IPS-NIHi11 (cell line): ENCODE measurements at regions not wholly inside any gene's neighbourhood (a gene's known extent, or its start where the extent isn't known, plus 50 kb on each side); places are given as distances from the start of the nearest gene placed in this dataset.
"Not testable (repeated sequence)": the region's sequence is repeated elsewhere in the genome, so short reads cannot be mapped to it uniquely, and the experiment has no call there.

ENCODE experiments used
- DNase-seq: peaks from one replicate; pipeline ENCODE4 v3.0.0; 2012; ENCODE audit warnings: mixed read lengths, low spot score

DNA sequence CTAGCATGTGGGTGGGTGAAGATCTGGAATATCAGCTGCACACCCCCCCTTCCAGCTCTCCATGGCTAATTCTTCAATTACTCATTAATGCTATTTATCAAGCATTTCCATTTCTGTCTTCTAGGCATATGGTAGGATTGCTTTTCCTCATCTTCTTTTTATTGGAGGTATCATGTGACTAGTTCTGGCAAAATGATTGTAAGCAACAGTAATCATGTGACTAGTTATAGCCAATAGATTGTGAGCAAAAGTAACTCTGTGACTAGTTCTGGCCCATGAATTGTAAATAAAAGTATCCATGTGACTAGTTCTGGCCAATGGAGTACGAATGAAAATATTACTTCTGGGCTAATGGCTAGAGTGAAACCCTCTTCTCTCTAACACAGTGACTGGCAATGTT is 107.0 kb upstream of the TMEM132E start:
- no peak for DNase-seq

DNA sequence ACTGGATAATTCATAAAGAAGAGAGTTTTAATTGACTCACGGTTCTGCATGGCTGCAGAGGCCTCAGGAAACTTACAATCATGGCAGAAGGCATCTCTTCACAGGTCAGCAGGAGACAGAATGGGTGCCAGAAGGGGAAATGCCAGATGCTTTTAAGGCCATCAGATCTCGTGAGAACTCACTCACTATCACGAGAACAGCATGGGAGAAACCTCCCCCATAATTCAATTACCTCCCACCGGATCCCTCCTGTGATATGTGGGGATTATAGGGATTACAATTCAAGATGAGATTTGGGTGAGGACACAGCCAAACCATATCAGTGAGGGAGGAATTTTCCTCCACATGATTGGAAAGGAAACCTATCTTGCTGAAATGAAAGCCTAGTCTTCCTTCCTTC is 108.1 kb upstream of the TMEM132E start:
- not testable (repeated sequence) for DNase-seq

DNA sequence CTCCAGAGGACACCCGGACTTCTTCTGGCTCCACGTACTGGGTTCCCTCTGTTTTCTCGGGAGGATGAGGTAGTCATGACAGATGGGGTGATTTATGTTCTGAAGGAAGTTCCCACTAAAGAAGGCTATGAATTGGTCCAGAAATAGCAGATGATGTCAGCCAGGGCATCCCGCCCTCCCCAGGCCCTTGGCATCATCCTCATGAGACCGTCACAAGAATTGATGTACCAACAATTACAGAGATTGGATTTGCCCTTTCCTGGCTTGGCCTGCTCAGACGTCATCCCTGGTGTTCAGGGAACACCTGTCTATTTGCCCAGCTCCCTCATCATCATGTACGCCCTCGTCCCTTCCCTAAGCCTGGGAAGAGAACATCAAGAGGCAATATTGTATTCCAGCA is 102.8 kb upstream of the CCL1 start:
- DNase-seq: no peak

DNA sequence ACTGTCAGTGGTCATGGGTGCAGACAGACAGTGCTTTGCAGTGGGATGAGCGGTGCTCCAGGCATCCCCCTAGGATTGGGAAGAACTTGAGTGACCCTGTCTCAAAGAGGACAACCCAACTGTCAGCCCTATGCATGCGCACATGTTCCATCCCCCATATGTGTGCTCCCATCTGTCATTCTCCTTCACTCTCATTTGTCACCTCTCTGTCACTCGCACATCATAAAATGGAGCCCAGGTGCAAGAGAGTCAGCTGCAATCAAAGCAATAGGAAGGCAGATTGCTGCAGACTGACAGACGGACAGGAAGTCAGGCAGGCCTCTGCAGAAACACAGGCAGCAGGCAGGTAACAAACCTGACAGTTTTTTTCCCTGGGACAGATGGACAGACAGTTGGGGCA is 101.8 kb upstream of the CCL1 start:
- DNase-seq: no peak

DNA sequence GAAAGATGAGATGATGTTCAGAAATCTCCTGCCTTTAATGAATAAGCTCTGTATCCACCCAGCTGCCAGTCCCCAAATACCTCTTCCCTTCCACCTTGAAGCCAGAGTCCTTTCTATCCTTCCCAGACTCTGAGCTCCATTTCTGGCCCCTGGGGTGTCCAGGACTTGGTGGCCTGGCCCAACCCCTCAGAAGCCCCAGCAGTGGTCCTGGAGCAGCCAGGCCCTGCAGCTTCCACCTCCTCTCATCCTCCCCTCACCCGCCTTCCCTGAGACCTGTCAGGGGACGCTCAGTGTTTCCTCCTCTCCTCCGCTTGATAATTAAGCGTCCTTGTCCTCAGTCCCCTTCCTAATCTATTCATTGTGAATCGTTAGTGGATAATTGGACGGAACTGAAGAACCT is 95.2 kb upstream of the CCL1 start:
- no peak for DNase-seq

DNA sequence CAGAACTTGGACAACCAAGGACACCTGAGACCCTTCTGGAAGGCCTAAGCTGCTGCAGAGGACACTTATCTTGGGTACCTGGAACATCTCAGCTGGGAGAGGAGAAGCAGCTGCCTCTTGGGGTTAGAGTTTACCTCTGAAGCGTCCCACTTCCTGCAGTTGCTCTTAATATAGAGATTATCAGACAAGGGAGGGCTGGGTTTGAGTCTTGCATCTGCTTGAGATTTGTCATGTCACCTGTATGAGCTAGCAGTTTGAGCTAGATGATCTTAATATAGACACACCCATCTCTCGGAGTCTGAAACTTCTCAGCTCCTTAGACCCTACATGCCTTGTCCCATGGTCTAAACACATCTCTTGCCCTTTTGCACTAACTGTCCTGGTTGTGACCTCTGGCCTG is 93.1 kb upstream of the CCL1 start:
- DNase-seq: no peak

DNA sequence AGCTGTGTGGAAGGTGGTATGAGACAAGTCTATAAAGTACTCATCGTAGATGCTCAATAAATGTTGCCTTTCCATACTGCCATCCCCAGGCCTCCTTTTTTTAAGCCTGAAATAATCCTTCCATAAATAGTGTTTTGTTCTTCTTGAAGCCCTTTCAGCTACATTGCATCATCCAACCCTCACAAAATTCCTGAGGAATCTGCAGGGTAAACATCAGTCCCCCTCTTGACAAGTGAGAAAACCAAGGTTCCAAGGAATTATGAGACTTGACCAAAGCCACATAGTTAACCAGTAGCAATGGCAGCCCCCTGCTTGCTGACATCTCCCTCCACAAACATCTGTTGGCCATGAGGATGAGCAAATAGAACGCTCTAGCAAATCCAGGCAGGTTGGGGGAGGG is 89.7 kb upstream of the CCL1 start:
- no peak for DNase-seq

DNA sequence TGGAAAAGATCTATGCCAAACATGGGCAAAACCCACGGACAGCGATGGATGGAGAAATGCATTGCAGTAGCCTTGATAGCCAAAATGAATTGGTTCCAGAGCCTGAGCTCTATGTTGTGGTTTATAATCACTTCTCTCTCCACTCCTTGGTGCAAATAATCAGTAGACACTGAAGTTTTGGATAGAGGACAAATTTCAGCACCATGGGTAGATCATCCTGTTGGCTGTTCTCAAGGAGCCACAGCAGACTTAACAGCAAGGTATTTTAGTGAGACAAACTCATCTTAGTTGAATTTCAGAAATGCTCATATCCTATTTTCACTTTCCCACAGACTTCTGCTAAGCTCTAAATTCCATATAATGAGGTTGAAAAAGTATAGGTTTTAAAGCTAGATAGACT is 88.3 kb upstream of the CCL1 start:
- peak; percentile 22 for DNase-seq

DNA sequence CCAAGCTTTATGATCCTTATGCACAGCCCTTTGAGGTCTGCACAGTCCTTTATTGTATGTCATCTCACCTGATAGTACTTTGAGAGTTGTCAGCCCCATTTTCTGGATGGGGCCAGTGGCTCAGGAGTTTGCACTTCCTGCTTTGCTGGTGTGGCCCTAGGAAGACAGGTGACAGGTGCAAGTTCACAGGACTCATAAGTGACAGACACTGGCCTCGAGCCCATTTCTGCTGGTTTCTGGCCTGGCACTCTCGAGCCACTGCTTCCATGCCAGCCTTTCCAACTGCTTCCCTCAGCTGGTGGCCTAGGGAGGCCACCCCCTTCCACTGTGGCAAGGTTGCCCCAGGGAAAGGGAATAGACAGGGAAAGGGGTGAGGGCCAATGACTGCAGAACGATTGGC is 84.4 kb upstream of the CCL1 start:
- no peak for DNase-seq

DNA sequence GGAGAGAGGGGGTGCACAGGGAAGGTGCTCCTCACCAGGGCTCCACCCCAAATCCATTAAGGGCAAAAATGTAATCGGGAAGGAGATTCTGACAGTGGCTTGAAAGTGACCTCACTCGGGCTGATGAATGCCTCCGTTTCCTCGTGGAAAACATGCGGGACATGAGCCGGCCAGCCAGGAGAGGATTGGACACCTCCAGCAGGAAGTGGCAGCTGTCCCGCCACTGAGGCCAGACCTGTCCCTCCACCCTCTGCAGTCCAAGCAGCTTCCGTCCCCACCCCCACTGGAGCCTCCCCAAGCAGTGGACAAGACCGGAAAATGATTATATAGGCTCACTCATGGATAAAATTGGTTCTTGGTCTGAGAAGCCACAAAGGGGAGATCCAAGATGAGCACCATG is 82.1 kb upstream of the CCL1 start:
- DNase-seq: no peak

DNA sequence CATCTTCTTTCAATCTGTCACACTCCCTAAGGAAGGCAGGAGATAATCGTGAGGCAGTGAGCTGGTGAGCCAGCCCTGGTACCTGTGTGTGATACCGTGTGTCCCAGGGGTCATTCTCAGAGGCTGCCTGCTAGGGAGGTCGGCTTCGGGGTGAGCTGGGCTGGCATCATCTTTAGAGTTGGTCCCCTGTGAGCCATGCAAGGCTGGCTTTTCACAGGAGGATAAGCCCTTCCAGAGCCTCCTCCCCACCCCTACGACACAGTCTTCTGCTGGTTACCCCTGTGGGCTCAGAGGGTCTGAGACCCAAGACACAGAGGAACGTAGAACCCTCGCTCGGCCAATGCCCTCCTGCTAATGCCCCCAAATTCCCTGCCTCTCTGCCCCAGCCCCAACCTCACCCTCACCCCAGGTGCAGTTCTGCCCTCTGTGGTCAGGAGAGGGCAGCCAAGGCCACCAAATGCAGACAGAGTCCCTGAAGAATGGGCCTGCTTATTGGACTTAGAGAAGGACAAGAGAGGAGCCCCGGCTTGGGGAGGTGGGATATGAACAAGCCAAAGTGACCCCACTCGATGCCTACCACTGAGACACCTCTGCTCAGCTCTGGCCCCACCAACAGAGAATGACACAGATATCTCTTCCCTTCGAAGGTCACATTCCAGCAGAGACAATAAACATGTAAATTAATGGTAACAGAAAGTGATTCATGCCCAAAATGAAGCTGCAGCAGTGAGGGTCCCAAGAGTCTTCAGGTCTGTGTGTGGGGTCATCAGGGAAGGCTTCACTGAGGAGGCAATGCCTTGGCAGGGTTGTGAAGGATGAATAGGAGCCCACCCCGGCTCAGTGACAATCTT is 80.8 kb upstream of the CCL1 start:
- DNase-seq: peak; percentile 60

DNA sequence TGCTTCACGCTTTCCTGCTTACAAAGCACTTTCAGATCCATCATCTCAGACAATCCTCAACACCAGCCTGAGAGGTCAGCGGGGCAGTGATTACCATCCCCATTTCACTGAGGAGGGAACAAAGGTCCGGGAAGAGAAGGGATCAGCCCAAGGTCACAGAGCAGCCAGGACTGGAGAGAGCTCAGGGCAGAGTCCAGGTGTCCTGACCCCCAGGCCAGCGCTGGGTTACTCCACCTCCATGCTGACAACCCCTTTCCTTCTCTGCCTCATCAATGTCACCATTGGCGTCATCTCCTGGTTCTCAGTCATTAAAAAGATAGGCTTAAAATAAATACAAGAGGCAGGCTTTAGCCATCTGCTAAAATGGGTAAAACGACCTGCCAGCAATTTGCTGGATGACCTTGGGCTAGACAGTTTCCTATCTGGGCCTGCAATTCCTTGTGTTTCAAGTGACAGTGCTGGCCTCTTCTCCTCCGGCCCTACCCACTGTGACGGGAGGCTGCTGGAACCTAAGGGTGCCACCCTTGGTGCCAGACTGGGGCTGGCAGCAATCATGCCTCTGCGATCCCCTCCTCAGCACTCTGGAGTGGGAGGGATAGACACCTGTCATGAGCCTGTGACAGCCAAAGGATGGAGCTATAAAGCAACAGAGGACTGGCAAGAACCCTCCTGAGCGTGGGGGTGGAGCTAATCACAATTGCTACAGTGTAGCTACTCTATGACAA is 79.5 kb upstream of the CCL1 start:
- no peak for DNase-seq

DNA sequence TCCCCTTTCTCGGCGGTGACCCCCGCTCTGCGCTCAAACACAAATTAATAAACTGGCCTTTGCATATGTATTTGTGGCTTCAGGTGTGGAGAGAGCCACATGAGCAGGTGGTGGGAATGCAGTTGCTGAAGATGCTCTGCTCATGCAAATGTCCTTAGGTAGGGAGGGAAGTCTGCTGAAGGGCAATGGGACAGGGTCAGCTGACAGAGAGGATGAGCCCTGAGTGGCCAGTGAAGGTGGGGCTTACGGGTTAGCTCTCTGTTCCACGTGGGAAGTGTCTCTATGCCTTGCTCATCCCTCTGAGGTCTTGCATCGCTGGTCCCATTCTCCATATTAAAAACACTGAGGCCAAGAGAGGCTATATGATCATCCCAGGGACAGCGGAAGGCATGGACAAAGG is 74.2 kb upstream of the CCL1 start:
- DNase-seq: no peak

DNA sequence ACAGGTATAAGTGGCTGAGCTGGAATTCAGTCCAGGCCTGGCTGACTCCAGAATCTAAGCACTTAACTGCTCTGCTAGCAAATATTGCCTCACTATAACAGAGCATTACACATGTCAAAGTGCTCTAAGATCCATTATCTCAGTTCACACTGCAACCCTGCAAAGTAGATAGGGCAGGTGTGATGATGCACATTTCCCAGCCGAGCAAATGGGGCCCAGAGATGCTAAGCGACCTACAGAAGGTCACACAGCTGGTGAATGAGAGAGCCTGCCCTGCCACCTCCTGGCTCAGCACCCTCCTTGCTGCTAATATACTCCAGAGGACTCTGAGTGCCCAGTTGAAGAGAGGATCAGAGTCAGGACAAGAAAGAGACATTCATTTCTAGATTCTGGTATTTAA is 73.6 kb upstream of the CCL1 start:
- no peak for DNase-seq

DNA sequence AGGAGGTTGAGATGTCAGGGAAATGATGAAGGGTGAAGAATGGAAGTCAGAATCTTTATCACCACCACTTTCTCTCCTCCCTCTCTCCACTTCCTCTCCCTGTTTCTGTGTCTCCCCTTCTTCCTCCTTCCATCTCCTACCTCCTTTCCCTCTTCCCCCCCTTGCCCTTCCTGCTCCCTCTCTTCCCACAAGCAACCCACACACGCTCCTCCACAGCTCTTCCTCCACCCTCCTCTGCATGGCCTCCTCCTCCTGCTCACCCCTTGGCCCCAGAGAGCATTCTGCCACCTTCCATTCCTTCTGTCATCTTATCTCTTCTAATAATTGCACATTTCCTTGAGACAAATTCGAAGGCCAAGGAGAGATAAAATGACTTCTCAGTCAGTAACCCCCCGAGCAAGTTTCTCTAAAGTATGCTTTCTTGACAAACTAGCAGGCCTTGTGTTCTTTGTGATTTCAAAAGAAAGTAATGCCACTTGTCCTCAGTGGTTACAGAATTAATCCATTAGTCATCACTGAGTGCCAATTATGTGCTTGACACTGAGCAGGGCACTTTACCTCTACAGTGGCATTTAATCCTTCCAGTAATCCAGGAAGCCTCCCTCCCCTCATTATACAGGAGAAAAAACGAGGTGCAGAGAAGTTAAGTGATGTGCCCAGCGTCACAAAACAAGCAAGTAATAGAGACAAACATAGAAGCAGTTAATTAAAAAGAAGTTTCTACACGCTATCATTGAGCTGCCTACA is 72.3 kb upstream of the CCL1 start:
- no peak for DNase-seq

DNA sequence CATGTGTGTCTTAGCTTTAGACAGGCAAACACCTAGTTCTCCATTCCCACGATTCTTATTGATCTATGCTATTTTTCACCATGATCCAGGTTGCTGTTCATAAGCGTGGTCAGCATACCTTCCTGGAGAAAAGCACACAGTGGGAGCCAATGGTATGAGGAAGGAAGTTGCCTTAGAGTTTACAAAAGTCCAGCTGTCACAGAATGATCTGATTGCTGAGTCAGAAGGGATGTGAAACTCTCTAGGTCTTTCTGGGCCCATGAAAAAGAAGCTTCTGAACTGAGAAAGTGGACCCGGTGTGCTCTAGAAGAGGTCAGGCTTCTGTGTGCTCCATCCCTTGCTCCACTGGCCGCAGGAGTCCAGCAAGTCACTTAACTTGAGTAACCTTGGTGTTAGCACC is 71.0 kb upstream of the CCL1 start:
- DNase-seq: no peak

DNA sequence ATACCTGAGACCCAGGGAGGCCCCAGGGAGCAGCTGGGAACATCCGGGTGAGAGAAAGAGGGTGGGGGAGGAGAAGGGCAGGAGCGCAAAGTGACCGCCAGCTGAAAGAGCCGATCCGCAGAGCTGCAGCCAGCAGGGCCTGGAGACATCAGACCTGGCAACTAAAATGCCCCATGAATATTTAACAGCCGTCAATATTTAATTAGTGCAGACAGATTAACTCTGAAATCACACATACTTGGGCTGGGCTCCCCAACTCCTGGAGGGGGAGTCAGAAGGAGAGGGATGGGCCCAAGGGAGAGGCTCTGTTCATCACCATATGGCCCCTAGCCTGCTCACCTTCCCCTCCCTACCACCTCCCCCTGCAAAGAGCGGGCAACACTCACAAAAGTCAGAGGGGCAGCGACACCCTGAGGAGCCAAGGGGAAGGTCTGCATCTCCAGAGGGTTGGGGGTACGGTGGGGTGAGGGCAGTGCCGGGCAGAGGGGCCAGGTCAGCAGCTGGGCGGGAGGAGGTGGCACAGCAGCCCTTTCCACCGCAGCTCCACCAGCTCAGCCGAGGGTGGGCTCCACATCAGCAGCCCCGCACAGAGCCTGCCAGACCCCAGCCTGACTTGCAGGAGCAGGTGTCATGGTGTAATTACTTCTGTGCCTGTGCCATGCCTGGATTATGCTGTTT is 61.9 kb upstream of the CCL1 start:
- peak; percentile 54 for DNase-seq

DNA sequence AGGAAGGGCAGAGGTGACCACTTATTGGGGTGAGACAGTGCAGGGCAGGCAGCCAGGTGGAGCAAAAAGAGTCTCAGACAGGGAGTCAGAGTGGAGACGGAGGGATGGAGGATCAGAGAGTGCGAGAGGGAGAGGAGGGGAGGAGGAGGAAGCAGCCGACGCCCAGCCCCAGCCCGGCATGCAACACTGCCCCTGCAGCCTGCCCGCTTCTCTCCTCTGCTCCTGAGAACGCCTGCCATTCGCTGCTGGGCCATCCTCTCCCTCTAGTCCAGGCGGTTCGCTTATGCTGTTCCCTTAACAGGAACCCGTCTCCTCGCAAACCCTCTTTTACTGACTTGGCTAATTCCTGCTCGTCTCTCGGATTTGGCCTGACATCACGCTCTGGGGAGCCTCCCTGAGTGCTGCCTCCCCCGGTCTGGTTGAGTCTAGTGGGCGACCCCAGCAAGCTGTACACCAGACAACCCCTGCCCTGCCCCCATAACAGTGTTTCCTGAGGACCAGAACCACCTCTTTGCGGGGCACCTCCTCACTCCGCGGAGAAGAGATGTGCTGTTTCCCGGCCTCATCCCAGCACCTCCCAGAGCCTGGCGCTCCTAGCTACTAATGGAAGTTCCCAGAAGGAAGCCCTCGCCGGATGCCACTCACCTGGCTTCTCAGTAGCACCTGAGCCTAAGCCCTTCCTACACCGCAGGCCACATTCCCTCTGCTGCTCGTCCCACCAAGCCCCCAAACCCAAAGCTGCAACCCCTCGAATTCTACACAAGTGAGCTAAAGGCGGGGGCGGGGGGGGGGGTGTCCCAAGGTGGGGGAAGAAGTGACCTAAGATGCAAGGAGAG is 61.2 kb upstream of the CCL1 start:
- DNase-seq: peak; percentile 41

DNA sequence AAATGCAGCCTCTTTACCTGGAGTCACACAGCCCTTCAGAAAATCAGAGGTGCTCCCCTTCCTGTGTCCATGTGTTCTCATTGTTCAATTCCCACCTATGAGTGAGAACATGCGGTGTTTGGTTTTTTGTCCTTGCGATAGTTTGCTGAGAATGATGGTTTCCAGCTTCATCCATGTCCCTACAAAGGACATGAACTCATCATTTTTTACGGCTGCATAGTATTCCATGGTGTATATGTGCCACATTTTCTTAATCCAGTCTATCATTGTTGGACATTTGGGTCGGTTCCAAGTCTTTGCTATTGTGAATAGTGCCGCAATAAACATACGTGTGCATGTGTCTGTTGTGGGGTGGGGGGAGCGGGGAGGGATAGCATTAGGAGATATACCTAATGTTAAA is 60.3 kb upstream of the CCL1 start:
- not testable (repeated sequence) for DNase-seq

DNA sequence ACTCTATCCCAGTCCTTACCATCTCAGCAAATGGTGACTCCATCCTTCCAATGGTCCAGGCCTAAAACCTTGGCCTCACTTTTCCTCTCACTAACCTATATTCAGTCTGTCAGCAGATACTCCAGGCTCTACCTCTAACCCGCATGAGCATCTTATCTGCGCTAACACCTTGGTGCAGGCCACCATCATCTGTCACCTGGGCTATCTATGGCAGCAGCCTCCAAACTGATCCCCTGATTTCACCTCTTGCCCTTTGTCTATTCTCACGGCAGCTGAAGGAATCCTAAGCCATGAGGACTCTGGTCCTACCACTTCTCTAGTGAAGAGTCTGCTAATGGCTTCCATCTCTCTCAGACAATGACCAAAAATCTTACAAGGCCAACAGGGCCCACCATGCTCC is 57.9 kb upstream of the CCL1 start:
- DNase-seq: no peak

DNA sequence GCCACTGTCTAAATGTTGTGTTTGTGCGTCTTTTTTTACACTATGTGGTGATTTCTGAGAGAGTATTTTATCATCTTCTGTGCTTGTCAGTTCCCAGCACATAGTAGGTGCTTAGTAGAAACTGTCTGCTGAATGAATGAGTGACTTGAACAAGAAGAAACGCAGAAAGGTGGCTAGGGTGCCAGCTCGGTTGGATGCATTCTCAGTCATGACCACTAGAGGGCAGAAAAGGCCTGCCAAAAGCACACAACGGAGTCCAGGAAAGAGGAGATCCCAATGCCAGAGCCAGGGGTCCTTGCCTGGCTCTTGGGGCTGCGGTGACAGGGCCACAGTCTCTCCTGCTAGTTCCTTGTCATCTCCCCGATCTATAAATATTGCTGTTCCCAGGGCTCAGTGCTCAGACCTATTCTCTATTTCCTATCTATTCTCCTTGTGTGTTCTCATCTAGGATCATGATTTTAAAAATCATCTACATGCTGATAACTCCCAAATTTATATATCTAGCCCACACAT is 57.3 kb upstream of the CCL1 start:
- peak; percentile 82 for DNase-seq
